ENCODE measurements at regions not wholly inside any gene's neighbourhood (a gene's known extent, or its start where the extent isn't known, plus 50 kb on each side); places are given as distances from the start of the nearest gene placed in this dataset.
"Not testable (repeated sequence)": the region's sequence is repeated elsewhere in the genome, so short reads cannot be mapped to it uniquely, and the experiment has no call there.

- H3K9ac ChIP-seq (ENCODE audit: low read length in 2 of 2) = no peak overlapping the region
- no peak overlapping the region for H3K27ac ChIP-seq (ENCODE audit: low read length)
- H3K9me3 ChIP-seq (ENCODE audit: control insufficient read depth in 2 of 2, low read length in 2 of 2) = no peaks in the 10 kb centered on the region
- no peaks in the 10 kb centered on the region for H3K36me3 ChIP-seq (ENCODE audit: control insufficient read depth in 2 of 2, insufficient read depth in 2 of 2, low read length in 2 of 2)
- H3K27me3 ChIP-seq (ENCODE audit: control insufficient read depth in 1 of 2, insufficient read depth in 2 of 2, low read length in 2 of 2) = peaks cover 3 to 6% of the 10 kb centered on the region in 2 donors
- H3K4me3 ChIP-seq (ENCODE audit: low read length in 2 of 2) = no peak overlapping the region
- H3K4me1 ChIP-seq (ENCODE audit: control insufficient read depth, insufficient read depth, low read length) = no peaks in the 10 kb centered on the region
Measured at GRCh38 chr2:875687-876615, 74.7 kb upstream of the SNTG2 start.

DNA sequence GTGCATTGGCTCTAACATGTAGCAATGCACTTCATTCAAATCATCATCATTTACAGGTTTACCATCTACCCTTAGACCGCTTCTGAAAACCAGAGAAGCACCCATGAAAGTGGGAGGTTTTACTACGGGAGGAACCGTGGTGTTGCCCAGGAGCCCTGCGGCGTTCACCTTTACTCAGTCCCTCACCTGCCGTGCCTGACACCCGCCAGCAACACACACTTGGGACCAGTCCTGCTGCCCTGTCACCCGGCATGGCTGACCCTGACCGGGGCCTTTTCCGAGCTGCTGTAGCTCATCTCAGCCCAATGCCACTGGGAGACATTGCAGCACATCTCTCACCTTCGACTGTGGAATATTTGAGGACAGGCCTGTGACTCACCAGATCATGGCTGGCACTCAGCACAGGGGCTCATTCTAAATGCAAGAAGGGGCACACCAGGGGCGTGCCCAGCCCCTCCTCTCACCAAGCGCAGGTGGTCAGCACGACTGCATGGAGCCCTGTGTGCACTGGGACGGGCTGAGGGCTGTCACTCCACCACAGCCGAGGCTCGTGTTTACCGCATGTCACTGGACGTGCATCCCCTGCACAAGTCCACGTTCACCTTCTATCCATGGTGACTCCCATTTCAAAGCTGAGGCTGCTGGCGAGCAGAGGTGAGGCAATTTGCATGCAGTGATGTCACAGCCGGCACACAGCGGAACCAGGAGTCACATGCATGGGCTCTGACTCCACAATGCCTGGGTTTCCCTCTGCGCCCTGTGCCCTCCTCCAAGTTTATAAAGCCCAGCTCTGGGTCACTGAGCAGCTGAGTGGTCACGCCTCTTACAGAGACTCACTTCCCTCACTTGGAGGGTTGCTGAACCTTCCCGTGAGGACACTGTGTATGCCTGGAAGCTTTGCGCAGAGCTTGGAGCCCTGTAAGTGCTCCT, 76.7 kb upstream of the SNTG2 start:
- Histone ChIP-seq H3K4me3 (ENCODE audit: low read length in 2 of 2) (no peak overlapping the region), H3K4me1 (ENCODE audit: control insufficient read depth, insufficient read depth, low read length) (no peaks in the 10 kb centered on the region), H3K36me3 (ENCODE audit: control insufficient read depth in 2 of 2, insufficient read depth in 2 of 2, low read length in 2 of 2) (no peaks in the 10 kb centered on the region), H3K9ac (ENCODE audit: low read length in 2 of 2) (no peak overlapping the region), H3K27ac (ENCODE audit: low read length) (no peak overlapping the region), H3K9me3 (ENCODE audit: control insufficient read depth in 2 of 2, low read length in 2 of 2) (no peaks in the 10 kb centered on the region), H3K27me3 (ENCODE audit: control insufficient read depth in 1 of 2, insufficient read depth in 2 of 2, low read length in 2 of 2) (peaks cover 6 to 11% of the 10 kb centered on the region in 2 donors)

GRCh38 chr2:873027-873426, 77.6 kb upstream of the SNTG2 start:
- Histone ChIP-seq H3K4me1 (ENCODE audit: control insufficient read depth, insufficient read depth, low read length) (no peaks in the 10 kb centered on the region), H3K4me3 (ENCODE audit: low read length in 2 of 2) (no peak overlapping the region), H3K36me3 (ENCODE audit: control insufficient read depth in 2 of 2, insufficient read depth in 2 of 2, low read length in 2 of 2) (no peaks in the 10 kb centered on the region), H3K27ac (ENCODE audit: low read length) (no peak overlapping the region), H3K9me3 (ENCODE audit: control insufficient read depth in 2 of 2, low read length in 2 of 2) (no peaks in the 10 kb centered on the region), H3K9ac (ENCODE audit: low read length in 2 of 2) (no peak overlapping the region), H3K27me3 (ENCODE audit: control insufficient read depth in 1 of 2, insufficient read depth in 2 of 2, low read length in 2 of 2) (peaks cover 3 to 11% of the 10 kb centered on the region in 2 donors)

- H3K27me3 ChIP-seq (ENCODE audit: control insufficient read depth in 1 of 2, insufficient read depth in 2 of 2, low read length in 2 of 2) = peaks cover 5 to 11% of the 10 kb centered on the region in 2 donors
- H3K27ac ChIP-seq (ENCODE audit: low read length) = no peak overlapping the region
- H3K36me3 ChIP-seq (ENCODE audit: control insufficient read depth in 2 of 2, insufficient read depth in 2 of 2, low read length in 2 of 2) = no peaks in the 10 kb centered on the region
- no peaks in the 10 kb centered on the region for H3K9me3 ChIP-seq (ENCODE audit: control insufficient read depth in 2 of 2, low read length in 2 of 2)
- H3K4me1 ChIP-seq (ENCODE audit: control insufficient read depth, insufficient read depth, low read length) = no peaks in the 10 kb centered on the region
- H3K4me3 ChIP-seq (ENCODE audit: low read length in 2 of 2) = no peak overlapping the region
- no peak overlapping the region for H3K9ac ChIP-seq (ENCODE audit: low read length in 2 of 2)
Measured at GRCh38 chr2:871926-872680, 78.5 kb upstream of the SNTG2 start.

- no peak overlapping the region for H3K27ac ChIP-seq (ENCODE audit: low read length)
- H3K36me3 ChIP-seq (ENCODE audit: control insufficient read depth in 2 of 2, insufficient read depth in 2 of 2, low read length in 2 of 2) = no peaks in the 10 kb centered on the region
- H3K4me1 ChIP-seq (ENCODE audit: control insufficient read depth, insufficient read depth, low read length) = no peaks in the 10 kb centered on the region
- H3K27me3 ChIP-seq (ENCODE audit: control insufficient read depth in 1 of 2, insufficient read depth in 2 of 2, low read length in 2 of 2) = peaks cover 7 to 11% of the 10 kb centered on the region in 2 donors
- no peaks in the 10 kb centered on the region for H3K9me3 ChIP-seq (ENCODE audit: control insufficient read depth in 2 of 2, low read length in 2 of 2)
- no peak overlapping the region for H3K4me3 ChIP-seq (ENCODE audit: low read length in 2 of 2)
- no peak overlapping the region for H3K9ac ChIP-seq (ENCODE audit: low read length in 2 of 2)
Measured at GRCh38 chr2:871175-871727, 79.4 kb upstream of the SNTG2 start.

DNA sequence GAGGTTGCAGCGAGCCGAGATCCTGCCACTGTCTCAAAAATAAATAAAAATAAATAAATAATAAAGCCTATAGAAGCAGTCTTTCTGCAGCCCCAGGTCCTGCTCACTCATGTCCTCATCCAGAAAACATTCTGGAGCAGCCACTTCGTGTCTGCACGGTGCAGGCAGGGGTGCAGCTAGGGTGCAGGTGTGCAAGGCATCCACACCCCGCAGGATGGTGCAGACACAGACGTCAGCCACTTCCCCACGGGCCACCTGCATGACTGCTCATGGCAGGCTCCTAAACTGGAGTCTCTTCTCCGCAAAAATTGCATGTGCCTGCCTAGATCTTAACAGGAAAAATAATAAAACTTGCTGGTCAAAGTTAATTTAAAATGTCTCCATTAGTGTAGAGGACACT, 80.2 kb upstream of the SNTG2 start:
- Histone ChIP-seq H3K9ac (ENCODE audit: low read length in 2 of 2) (no peak overlapping the region), H3K27ac (ENCODE audit: low read length) (no peak overlapping the region), H3K27me3 (ENCODE audit: control insufficient read depth in 1 of 2, insufficient read depth in 2 of 2, low read length in 2 of 2) (peaks cover 7 to 11% of the 10 kb centered on the region in 2 donors), H3K36me3 (ENCODE audit: control insufficient read depth in 2 of 2, insufficient read depth in 2 of 2, low read length in 2 of 2) (no peaks in the 10 kb centered on the region), H3K9me3 (ENCODE audit: control insufficient read depth in 2 of 2, low read length in 2 of 2) (no peaks in the 10 kb centered on the region), H3K4me3 (ENCODE audit: low read length in 2 of 2) (no peak overlapping the region), H3K4me1 (ENCODE audit: control insufficient read depth, insufficient read depth, low read length) (no peaks in the 10 kb centered on the region)

DNA sequence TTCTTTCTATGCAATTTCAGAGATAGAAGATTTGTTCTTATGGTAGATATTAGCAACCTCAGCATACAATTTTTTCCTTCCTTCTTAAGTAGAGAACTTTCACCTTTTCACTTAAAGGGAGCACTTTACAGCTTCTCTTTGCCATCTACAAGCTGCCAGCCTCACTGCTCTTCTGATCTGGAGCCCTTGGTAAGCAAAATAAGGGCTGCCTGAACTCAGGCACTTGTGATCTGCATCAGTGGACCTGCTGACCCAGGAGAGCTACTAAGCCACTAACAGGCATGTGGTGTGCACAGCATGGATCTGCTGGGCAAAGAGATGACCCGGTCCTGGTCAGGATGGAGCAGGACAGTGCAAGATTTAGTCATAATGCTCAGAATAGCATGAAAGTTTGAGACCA, 80.8 kb upstream of the SNTG2 start:
- Histone ChIP-seq H3K9ac (ENCODE audit: low read length in 2 of 2) (no peak overlapping the region), H3K27me3 (ENCODE audit: control insufficient read depth in 1 of 2, insufficient read depth in 2 of 2, low read length in 2 of 2) (peaks cover 7 to 11% of the 10 kb centered on the region in 2 donors), H3K4me1 (ENCODE audit: control insufficient read depth, insufficient read depth, low read length) (no peaks in the 10 kb centered on the region), H3K9me3 (ENCODE audit: control insufficient read depth in 2 of 2, low read length in 2 of 2) (no peaks in the 10 kb centered on the region), H3K36me3 (ENCODE audit: control insufficient read depth in 2 of 2, insufficient read depth in 2 of 2, low read length in 2 of 2) (no peaks in the 10 kb centered on the region), H3K27ac (ENCODE audit: low read length) (no peak overlapping the region), H3K4me3 (ENCODE audit: low read length in 2 of 2) (no peak overlapping the region)

- Histone ChIP-seq H3K36me3 (ENCODE audit: control insufficient read depth in 2 of 2, insufficient read depth in 2 of 2, low read length in 2 of 2) (no peaks in the 10 kb centered on the region), H3K27me3 (ENCODE audit: control insufficient read depth in 1 of 2, insufficient read depth in 2 of 2, low read length in 2 of 2) (peaks cover 7 to 11% of the 10 kb centered on the region in 2 donors), H3K9ac (ENCODE audit: low read length in 2 of 2) (no peak overlapping the region), H3K27ac (ENCODE audit: low read length) (no peak overlapping the region), H3K4me3 (ENCODE audit: low read length in 2 of 2) (no peak overlapping the region), H3K4me1 (ENCODE audit: control insufficient read depth, insufficient read depth, low read length) (no peaks in the 10 kb centered on the region), H3K9me3 (ENCODE audit: control insufficient read depth in 2 of 2, low read length in 2 of 2) (no peaks in the 10 kb centered on the region)
Measured at GRCh38 chr2:869357-869871, 81.2 kb upstream of the SNTG2 start.

- H3K36me3 ChIP-seq (ENCODE audit: control insufficient read depth in 2 of 2, insufficient read depth in 2 of 2, low read length in 2 of 2); H3K4me1 ChIP-seq (ENCODE audit: control insufficient read depth, insufficient read depth, low read length); H3K9ac ChIP-seq (ENCODE audit: low read length in 2 of 2); H3K27ac ChIP-seq (ENCODE audit: low read length); H3K4me3 ChIP-seq (ENCODE audit: low read length in 2 of 2); H3K9me3 ChIP-seq (ENCODE audit: control insufficient read depth in 2 of 2, low read length in 2 of 2): not testable (repeated sequence)
- peaks cover 10 to 11% of the 10 kb centered on the region in 2 donors for H3K27me3 ChIP-seq (ENCODE audit: control insufficient read depth in 1 of 2, insufficient read depth in 2 of 2, low read length in 2 of 2)
Measured at GRCh38 chr2:868857-869256, 81.8 kb upstream of the SNTG2 start.

DNA sequence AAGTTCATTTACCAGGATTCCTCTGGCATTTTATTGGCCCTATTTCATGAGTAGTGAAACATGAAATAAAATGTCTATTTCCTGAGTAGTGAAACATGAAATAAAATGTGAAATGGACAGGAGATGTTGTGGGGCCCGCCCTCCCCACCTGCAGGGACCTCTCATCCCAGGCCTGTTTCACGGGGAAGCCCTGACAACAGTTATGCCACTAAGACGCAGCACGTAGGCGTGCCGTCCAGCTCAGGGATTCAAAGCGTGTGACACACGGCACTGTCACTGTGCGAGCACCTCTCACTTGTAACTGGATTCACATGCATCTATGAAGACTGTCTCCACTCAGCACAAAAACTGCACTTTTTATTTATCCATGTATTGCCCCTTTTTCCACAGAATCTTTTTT, 83.4 kb upstream of the SNTG2 start:
- no peaks in the 10 kb centered on the region for H3K9me3 ChIP-seq (ENCODE audit: control insufficient read depth in 2 of 2, low read length in 2 of 2)
- H3K4me3 ChIP-seq (ENCODE audit: low read length in 2 of 2) = no peak overlapping the region
- H3K36me3 ChIP-seq (ENCODE audit: control insufficient read depth in 2 of 2, insufficient read depth in 2 of 2, low read length in 2 of 2) = no peaks in the 10 kb centered on the region
- no peak overlapping the region for H3K27ac ChIP-seq (ENCODE audit: low read length)
- H3K4me1 ChIP-seq (ENCODE audit: control insufficient read depth, insufficient read depth, low read length) = no peaks in the 10 kb centered on the region
- H3K27me3 ChIP-seq (ENCODE audit: control insufficient read depth in 1 of 2, insufficient read depth in 2 of 2, low read length in 2 of 2) = peaks cover 14 to 15% of the 10 kb centered on the region in 2 donors
- no peak overlapping the region for H3K9ac ChIP-seq (ENCODE audit: low read length in 2 of 2)

Measured in stomach smooth muscle (tissue), 2 donors.